Naive B cell (primary cell): ENCODE measurements at regions not wholly inside any gene's neighbourhood (a gene's known extent, or its start where the extent isn't known, plus 50 kb on each side); places are given as distances from the start of the nearest gene placed in this dataset.

ENCODE experiments used
- ATAC-seq, 2 donors: fragments of 150-1000 bp; cut with Tn5 transposase; 2 replicates each; pipeline ENCODE4 v1.10.0; 2021; ENCODE audit warnings: low read depth in 2 of 2, mild to moderate bottlenecking in 2 of 2, moderate library complexity in 2 of 2
- DNase-seq: peaks from one replicate; pipeline ENCODE4 v3.0.0; 2022
- H3K27ac Mint-ChIP-seq, 6 donors: one replicate each; pipeline ENCODE4 v1.8.0; 2020 to 2022; ENCODE audit warnings: mild to moderate bottlenecking in 6 of 6, mixed read lengths in 6 of 6, moderate library complexity in 5 of 6, inconsistent platforms in 2 of 6
- H3K27me3 Mint-ChIP-seq, 3 donors: one replicate each; pipeline ENCODE4 v1.8.0; 2021 to 2022; ENCODE audit warnings: mixed read lengths in 3 of 3, mild to moderate bottlenecking in 1 of 3
- H3K36me3 Mint-ChIP-seq, 2 donors: one replicate each; pipeline ENCODE4 v1.8.0; 2020 to 2022; ENCODE audit warnings: mixed read lengths in 2 of 2, inconsistent platforms in 1 of 2, mild to moderate bottlenecking in 1 of 2
- H3K4me1 Mint-ChIP-seq, 3 donors: one replicate each; pipeline ENCODE4 v1.8.0; 2020 to 2022; ENCODE audit warnings: mixed read lengths in 3 of 3, inconsistent platforms in 1 of 3, mild to moderate bottlenecking in 1 of 3, moderate library complexity in 1 of 3
- H3K4me3 Mint-ChIP-seq, 8 donors: one replicate each; pipeline ENCODE4 v1.8.0; 2020 to 2022; ENCODE audit warnings: mild to moderate bottlenecking in 8 of 8, mixed read lengths in 8 of 8, moderate library complexity in 8 of 8, inconsistent platforms in 2 of 8
- H3K9me3 Mint-ChIP-seq, 7 donors: one replicate each; pipeline ENCODE4 v1.8.0; 2020 to 2022; ENCODE audit warnings: mixed read lengths in 7 of 7, mild to moderate bottlenecking in 5 of 7, inconsistent platforms in 2 of 7, moderate library complexity in 1 of 7

DNA sequence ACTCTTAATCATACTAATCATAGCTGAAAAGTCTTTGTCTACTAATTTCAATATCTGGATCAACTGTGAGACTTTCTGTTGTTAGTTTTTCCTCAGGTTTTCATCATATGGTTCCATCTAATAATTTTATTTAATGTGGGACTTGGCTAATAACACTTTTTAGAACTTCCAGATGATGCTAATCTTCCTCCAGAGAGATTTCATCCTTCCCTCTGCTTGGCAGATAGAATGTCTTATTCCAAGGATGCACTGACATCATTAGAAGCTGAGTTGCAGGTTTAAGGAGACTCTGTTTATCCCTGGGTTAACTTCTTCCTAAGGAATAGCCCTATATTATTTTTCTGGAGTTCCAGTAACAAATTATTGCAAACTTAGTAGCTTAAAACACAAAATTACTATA, 325.6 kb downstream of the COG6 start:
- Mint-ChIP-seq H3K27ac (no peak overlapping the region), H3K4me3 (no peak overlapping the region)
- no peak for ATAC-seq

DNA sequence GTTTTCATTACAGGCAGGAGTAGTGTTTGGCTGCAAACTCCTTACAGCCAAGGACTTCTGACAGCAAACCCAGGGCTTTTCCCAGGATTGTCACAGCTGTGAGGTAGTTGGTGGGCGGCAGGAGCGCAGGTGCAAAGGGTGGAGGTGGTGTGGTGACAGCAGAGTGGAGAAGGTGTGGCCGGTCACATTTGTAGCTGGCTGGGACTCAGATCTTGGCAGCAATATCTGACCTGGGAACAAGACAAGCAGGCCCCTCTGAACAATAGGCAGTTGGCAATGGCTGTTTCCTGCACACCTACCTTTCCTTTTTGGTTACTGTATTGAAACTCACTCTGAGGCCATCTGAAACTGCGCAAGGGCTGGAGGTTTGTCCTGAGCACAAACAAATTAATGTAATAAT, 327.3 kb downstream of the COG6 start:
- no peak overlapping the region for H3K4me3 Mint-ChIP-seq
- H3K36me3 Mint-ChIP-seq: no peaks in the 10 kb centered on the region
- no peaks in the 10 kb centered on the region for H3K4me1 Mint-ChIP-seq
- DNase-seq: no peak
- peaks cover 0 to 6% (median 2%) of the 10 kb centered on the region in 7 donors for H3K9me3 Mint-ChIP-seq
- no peak for ATAC-seq
- peak overlapping the region in 1 of 6 donors; percentile 15 for H3K27ac Mint-ChIP-seq
- H3K27me3 Mint-ChIP-seq: peaks cover 0 to 19% (median 0%) of the 10 kb centered on the region in 3 donors

More for the DNA sequence above, 325.6 kb downstream of the COG6 start:
- Mint-ChIP-seq H3K9me3 (peaks cover 0 to 6% (median 2%) of the 10 kb centered on the region in 7 donors), H3K4me1 (no peaks in the 10 kb centered on the region), H3K27me3 (peaks cover 0 to 19% (median 0%) of the 10 kb centered on the region in 3 donors), H3K36me3 (no peaks in the 10 kb centered on the region)
- DNase-seq: no peak

DNA sequence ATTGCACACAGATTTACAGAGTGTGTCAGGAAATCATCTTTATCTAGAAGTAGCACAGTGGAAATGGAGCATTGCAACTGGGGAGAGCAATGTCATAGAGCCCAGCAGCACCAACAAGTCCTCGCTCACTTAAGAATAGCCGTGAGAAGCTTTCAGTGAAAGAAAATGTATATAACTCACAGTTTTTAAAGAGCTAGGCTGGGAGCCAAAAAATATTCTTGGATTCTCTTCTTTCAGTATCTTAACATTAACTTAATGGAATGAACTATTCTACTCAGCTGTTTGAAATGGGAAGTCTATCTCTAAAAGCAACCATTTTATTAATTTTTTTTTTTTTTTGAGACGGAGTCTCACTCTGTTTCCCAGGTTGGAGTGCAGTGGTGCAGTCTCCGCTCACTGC, 329.6 kb downstream of the COG6 start:
- H3K4me3 Mint-ChIP-seq: no peak overlapping the region
- no peaks in the 10 kb centered on the region for H3K36me3 Mint-ChIP-seq
- no peaks in the 10 kb centered on the region for H3K4me1 Mint-ChIP-seq
- H3K27me3 Mint-ChIP-seq: peaks cover 0 to 18% (median 0%) of the 10 kb centered on the region in 3 donors
- no peak for ATAC-seq
- DNase-seq: no peak
- H3K9me3 Mint-ChIP-seq: peaks cover 0 to 12% (median 3%) of the 10 kb centered on the region in 7 donors
- no peak overlapping the region for H3K27ac Mint-ChIP-seq

GRCh38 chr13:39988351-39988750, 332.9 kb downstream of the COG6 start:
- DNase-seq (no peak), ATAC-seq (no peak)
- no peak overlapping the region for H3K27ac Mint-ChIP-seq
- H3K4me1 Mint-ChIP-seq: no peaks in the 10 kb centered on the region
- no peaks in the 10 kb centered on the region for H3K36me3 Mint-ChIP-seq
- no peaks in the 10 kb centered on the region for H3K27me3 Mint-ChIP-seq
- H3K9me3 Mint-ChIP-seq: peaks cover 0 to 6% (median 1%) of the 10 kb centered on the region in 7 donors
- no peak overlapping the region for H3K4me3 Mint-ChIP-seq

- no peak overlapping the region for H3K27ac Mint-ChIP-seq
- no peak overlapping the region for H3K4me3 Mint-ChIP-seq
- DNase-seq: no peak
Measured at GRCh38 chr13:39998166-39998565, 342.7 kb downstream of the COG6 start.

DNA sequence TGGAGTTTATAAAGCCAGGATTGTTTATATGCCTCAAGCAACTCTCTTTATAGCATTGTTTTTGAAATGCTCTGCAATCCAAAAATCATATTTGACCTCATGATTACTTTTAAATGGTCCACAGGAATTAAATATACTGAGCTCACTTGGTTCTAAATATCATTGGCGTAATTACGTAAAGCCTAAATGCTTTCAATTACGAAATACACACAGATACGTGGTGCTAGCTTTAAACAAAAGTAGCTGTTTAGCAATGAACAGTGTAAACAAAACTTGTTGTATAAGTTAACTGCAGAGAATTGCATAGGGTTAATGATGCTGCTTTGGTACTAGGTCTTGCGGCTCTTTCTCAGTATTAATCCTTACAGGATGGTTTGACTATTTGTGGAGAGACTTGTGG, 346.6 kb downstream of the COG6 start:
- Mint-ChIP-seq H3K4me3 (no peak overlapping the region), H3K27me3 (no peaks in the 10 kb centered on the region), H3K9me3 (peaks cover 0 to 7% (median 0%) of the 10 kb centered on the region in 7 donors), H3K4me1 (peaks cover 0 to 6% (median 0%) of the 10 kb centered on the region in 3 donors), H3K36me3 (no peaks in the 10 kb centered on the region), H3K27ac (no peak overlapping the region)
- ATAC-seq: no peak
- no peak for DNase-seq

More at GRCh38 chr13:39998166-39998565, 342.7 kb downstream of the COG6 start:
- ATAC-seq: no peak
- Mint-ChIP-seq H3K36me3 (no peaks in the 10 kb centered on the region), H3K9me3 (peaks cover 0 to 4% (median 0%) of the 10 kb centered on the region in 7 donors), H3K4me1 (peaks cover 0 to 6% (median 0%) of the 10 kb centered on the region in 3 donors), H3K27me3 (no peaks in the 10 kb centered on the region)

GRCh38 chr13:40013554-40013953, 358.1 kb downstream of the COG6 start:
- H3K27me3 Mint-ChIP-seq: peaks cover 0 to 14% (median 5%) of the 10 kb centered on the region in 3 donors
- no peak for ATAC-seq
- no peak overlapping the region for H3K27ac Mint-ChIP-seq
- DNase-seq: no peak
- H3K4me3 Mint-ChIP-seq: no peak overlapping the region
- H3K9me3 Mint-ChIP-seq: peaks cover 0 to 4% (median 0%) of the 10 kb centered on the region in 7 donors
- H3K4me1 Mint-ChIP-seq: peaks cover 0 to 5% (median 0%) of the 10 kb centered on the region in 3 donors
- peaks cover 0 to 7% of the 10 kb centered on the region in 2 donors for H3K36me3 Mint-ChIP-seq

DNA sequence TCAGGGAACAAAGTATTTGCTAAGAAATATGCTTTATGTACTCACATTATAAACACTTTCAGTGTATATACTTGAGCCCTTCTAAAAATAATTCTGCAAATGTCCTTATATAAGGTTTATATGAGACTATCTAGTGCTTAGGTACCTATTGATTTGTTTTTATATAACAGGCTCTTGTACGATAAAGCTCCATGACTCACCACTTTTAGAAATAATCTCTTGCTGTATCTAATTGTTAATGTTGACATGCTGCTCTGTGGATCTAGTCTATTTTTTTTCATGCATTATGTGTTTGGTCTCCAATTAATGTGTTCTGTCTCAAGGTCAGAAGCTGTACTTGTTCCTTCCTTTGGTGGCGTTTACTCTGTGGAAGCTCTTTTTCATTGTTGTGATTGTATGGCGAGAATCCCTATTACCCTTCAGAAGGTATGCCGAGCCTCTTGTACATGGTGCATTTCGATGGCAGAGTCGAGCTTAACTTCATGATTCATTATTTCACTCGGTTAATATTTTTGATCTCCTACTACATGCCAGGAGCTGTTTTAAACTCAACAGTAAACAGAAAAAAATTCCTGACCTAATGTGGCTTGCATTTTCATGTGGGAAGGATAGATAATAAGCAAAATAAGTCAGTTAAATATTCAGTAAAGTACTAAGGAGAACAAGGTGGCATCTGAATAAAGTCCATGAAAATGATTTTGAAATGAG, 361.6 kb downstream of the COG6 start:
- no peaks in the 10 kb centered on the region for H3K27me3 Mint-ChIP-seq
- H3K4me1 Mint-ChIP-seq: peaks cover 0 to 5% (median 0%) of the 10 kb centered on the region in 3 donors
- no peak overlapping the region for H3K27ac Mint-ChIP-seq
- H3K4me3 Mint-ChIP-seq: no peak overlapping the region
- no peaks in the 10 kb centered on the region for H3K36me3 Mint-ChIP-seq
- DNase-seq (no peak), ATAC-seq (no peak)
- H3K9me3 Mint-ChIP-seq: peaks cover 0 to 4% (median 0%) of the 10 kb centered on the region in 7 donors

- no peaks in the 10 kb centered on the region for H3K36me3 Mint-ChIP-seq
Measured at GRCh38 chr13:40017662-40018262, 362.3 kb downstream of the COG6 start.

DNA sequence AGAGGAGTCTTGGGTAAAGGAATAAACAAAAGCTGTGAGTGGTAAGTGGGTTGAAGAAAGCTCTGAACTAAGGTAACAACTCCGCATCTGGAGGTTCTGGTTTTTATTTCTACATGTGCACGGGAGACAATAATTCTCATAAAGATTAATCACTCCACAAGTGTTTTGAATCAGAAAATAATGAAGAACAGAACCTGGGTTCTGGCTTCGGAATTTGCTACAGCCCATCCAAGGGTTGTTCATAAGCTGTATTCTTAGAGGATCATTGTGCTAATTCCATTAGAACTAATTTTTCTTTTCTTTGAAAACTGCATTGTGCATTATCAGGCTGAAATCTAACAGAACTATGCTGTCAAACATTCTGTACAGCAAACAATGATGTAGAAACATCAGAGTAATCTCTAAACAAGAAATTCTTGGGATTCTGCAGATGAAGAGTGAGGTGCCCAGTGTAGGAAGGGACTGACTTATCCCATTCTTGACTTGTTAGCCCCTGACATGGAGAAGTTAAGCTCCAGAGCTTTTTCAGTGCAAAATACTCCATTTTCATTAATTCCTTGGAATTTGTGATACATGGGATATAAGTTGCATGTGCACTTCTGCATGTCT, 368.2 kb downstream of the COG6 start:
- no peak for ATAC-seq

More at GRCh38 chr13:40017662-40018262, 362.3 kb downstream of the COG6 start:
- Mint-ChIP-seq H3K4me3 (no peak overlapping the region), H3K9me3 (peaks cover 0 to 4% (median 0%) of the 10 kb centered on the region in 7 donors), H3K4me1 (peaks cover 0 to 5% (median 0%) of the 10 kb centered on the region in 3 donors), H3K27me3 (no peaks in the 10 kb centered on the region), H3K27ac (no peak overlapping the region)
- ATAC-seq (no peak), DNase-seq (no peak)

DNA sequence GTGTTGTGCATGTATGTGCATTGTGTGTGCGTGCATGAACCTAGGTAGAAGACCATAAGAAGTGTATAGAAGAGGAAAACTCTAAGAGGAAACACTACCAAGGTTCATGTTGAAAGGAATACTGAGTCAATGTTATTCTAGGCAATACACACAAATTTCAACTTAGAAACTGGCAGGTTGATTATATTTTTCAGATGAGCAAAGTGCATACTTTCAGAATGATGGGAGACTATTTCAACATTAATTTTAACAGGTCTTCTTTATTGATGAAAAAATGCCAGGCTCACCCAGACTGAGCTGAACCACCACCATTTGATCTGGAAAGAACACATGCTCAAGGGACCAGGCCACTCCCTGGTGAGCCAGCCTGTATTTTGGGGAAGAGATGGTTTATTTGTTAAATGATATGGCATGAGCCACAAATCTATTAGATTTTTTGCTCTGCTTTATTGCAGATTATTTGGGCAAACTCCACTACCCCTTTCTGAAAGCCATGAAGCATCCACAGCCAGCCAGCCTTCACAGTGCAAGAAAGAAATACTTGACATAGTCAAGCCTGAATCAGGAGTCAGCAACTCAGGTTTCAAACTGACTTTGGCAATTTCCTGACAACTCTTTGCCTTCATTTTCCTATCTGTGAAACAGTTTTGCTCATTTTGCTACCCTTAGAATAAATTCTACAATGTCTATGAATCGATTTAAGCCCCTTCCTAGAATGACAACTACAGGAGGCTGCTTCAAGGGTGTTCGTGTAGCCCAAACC, 368.9 kb downstream of the COG6 start:
- Mint-ChIP-seq H3K9me3 (peaks cover 0 to 13% (median 2%) of the 10 kb centered on the region in 7 donors), H3K4me1 (peaks cover 6 to 12% (median 12%) of the 10 kb centered on the region in 3 donors), H3K36me3 (peaks cover 0 to 8% of the 10 kb centered on the region in 2 donors), H3K4me3 (no peak overlapping the region), H3K27me3 (no peaks in the 10 kb centered on the region), H3K27ac (peak overlapping the region in 1 of 6 donors; percentile 66)
- no peak for ATAC-seq
- DNase-seq: no peak

More for the DNA sequence above, 368.2 kb downstream of the COG6 start:
- Mint-ChIP-seq H3K27me3 (no peaks in the 10 kb centered on the region), H3K27ac (no peak overlapping the region), H3K9me3 (peaks cover 0 to 8% (median under 1%) of the 10 kb centered on the region in 7 donors), H3K4me1 (peaks cover 6 to 12% (median 12%) of the 10 kb centered on the region in 3 donors), H3K4me3 (no peak overlapping the region), H3K36me3 (peaks cover 0 to 4% of the 10 kb centered on the region in 2 donors)
- DNase-seq: no peak

DNA sequence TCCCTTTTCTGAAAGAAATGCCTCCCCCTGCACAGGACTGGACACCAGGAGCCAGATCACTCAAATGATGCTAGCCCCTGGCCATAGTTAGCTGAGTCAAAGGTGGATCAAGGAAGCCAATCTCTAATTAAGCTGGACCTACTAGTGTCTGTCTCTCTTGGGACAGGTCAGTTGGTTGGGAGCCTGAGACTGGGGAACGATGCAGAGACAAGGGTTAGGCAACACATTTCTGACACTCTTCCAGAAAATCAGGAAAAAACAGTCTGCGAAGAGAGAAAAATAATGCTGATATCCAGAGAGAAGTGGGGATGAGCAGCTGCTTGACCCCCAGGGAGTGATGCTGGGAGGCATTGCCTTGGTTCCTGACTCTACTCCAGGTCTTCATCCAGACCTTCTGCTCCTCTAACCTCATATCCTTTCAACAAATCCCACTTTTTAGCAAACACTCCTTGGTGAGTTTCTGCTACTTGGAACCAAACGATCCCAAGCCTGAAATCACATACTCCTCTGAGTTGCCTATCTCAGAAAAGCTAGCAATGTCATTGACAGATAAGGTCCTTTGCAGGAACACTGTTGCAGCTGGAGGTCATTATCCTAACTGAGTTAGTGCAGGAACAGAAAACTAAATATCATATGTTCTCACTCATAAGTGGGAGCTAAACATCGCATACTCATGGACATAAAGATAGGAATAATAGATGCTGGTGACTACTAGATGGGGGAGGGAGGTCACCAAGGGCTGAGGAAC, 369.7 kb downstream of the COG6 start:
- Mint-ChIP-seq H3K27me3 (no peaks in the 10 kb centered on the region), H3K36me3 (peaks cover 0 to 8% of the 10 kb centered on the region in 2 donors), H3K4me3 (no peak overlapping the region), H3K27ac (peak overlapping the region in 1 of 6 donors; percentile 66), H3K4me1 (peaks cover 6 to 14% (median 12%) of the 10 kb centered on the region in 3 donors), H3K9me3 (peaks cover 0 to 13% (median 4%) of the 10 kb centered on the region in 7 donors)
- ATAC-seq (no peak), DNase-seq (no peak)
